Activated CD4-positive, alpha-beta memory T cell treated with anti-CD3 and anti-CD28 coated beads, Interleukin-2, amount 10 ng/mL, durations not matched to agents 7 days and 5 days (primary cell): ENCODE measurements at regions not wholly inside any gene's neighbourhood (a gene's known extent, or its start where the extent isn't known, plus 50 kb on each side); places are given as distances from the start of the nearest gene placed in this dataset.
A peak's percentile ranks its signal among the peaks of the same experiment; 100 is the strongest.

Source experiments
- CTCF ChIA-PET: fragments of 350-600 bp; sonication (Branson Sonifier 250); formaldehyde crosslinking; loops from one replicate; lab custom pipeline; 2021; ENCODE audit warnings: antibody characterized with exemption, inconsistent platforms; lab: Charles Lee
- POLR2A ChIA-PET: fragments of 350-600 bp; sonication (Branson Sonifier 250); formaldehyde crosslinking; loops from one replicate; lab custom pipeline; 2021; ENCODE audit warnings: antibody characterized with exemption; lab: Charles Lee
- DNase-seq: peaks from one replicate; pipeline ENCODE4 v3.0.0-alpha.2; 2020
- H3K27ac Mint-ChIP-seq: one replicate; pipeline ENCODE4 v1.8.0; 2021; ENCODE audit warnings: mild to moderate bottlenecking, mixed read lengths
- H3K27me3 Mint-ChIP-seq: one replicate; pipeline ENCODE4 v1.8.0; 2021; ENCODE audit warnings: mixed read lengths
- H3K36me3 Mint-ChIP-seq: one replicate; pipeline ENCODE4 v1.8.0; 2021; ENCODE audit warnings: low read depth, mixed read lengths
- H3K4me1 Mint-ChIP-seq: one replicate; pipeline ENCODE4 v1.8.0; 2021; ENCODE audit warnings: mixed read lengths
- H3K4me3 Mint-ChIP-seq: one replicate; pipeline ENCODE4 v1.8.0; 2021; ENCODE audit warnings: mild to moderate bottlenecking, mixed read lengths
- H3K9me3 Mint-ChIP-seq: one replicate; pipeline ENCODE4 v1.8.0; 2021; ENCODE audit warnings: mixed read lengths

- DNase-seq: no peak
- Mint-ChIP-seq H3K9me3 (no peaks in the 10 kb centered on the region), H3K4me3 (no peak overlapping the region), H3K27ac (no peak overlapping the region), H3K4me1 (no peaks in the 10 kb centered on the region), H3K27me3 (no peaks in the 10 kb centered on the region), H3K36me3 (no peaks in the 10 kb centered on the region)
- CTCF ChIA-PET: no interaction called here
- POLR2A ChIA-PET: no interaction called here
Observed at GRCh38 chr2:189281201-189281600, 101.6 kb upstream of the COL5A2 start.

DNA sequence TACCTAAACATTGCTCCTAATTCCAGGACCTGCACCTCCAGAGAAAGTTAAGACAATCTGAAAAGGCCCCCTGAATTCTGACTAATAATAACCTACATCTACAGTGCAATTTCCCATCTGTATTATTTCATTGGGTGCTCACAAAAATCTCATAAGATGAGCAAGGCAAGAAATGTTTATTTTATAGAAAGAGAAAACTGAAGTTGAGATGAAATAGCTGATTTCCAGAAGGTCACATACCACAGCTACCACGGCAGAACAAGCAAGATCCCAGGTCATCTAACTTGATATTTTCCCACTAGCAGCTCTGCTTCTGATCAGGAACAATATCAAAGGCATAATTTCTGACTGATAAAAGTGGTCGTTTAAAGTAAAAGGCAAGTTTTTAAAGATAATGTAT is 105.8 kb upstream of the COL5A2 start:
- DNase-seq: no peak
- ChIA-PET POLR2A (no interaction called here), CTCF (interaction anchor here (1.4 kb wide), 1 partner anchor 191 kb away, joined by 4 read pairs; no protein-coding TSS in a partner anchor)
- Mint-ChIP-seq H3K4me3 (no peak overlapping the region), H3K9me3 (no peaks in the 10 kb centered on the region), H3K27ac (no peak overlapping the region), H3K27me3 (no peaks in the 10 kb centered on the region), H3K4me1 (no peaks in the 10 kb centered on the region), H3K36me3 (no peaks in the 10 kb centered on the region)

DNA sequence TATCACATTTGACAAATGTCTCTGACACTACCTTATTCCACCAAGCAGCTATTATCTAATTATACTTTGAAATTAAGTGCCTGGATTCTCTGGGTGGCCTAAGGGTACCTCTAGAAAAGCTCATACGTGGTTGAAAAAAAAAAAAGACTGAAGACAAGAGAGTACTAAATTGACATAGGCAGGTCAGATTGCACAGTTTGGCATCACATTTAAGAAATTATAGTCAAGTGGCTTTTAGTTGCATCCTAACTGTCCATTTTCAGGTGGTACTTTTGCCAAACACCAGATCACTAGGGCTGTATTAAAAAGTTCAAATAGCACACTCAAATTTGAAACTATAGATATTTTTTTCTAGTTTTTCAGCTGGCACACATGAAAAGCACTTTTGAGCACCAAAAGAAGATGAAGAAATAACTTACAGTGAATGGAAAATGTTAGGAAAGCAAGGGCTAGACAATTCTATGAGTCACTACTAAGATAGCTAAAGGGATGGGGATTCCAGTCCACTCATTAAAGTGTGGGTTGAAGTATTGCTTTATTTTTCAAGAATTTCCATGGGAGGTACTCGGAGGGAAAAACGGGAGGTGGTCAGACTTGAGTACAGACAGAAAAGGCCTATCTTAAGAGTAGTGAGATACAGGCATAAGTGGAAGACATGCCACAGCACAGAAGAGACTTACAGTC is 106.5 kb upstream of the COL5A2 start:
- H3K27me3 Mint-ChIP-seq: no peaks in the 10 kb centered on the region
- CTCF ChIA-PET: interaction anchor here (0.9 to 1.4 kb wide), 2 partner anchors 143 to 192 kb away, joined by 4 read pairs; no protein-coding TSS in a partner anchor
- H3K4me1 Mint-ChIP-seq: no peaks in the 10 kb centered on the region
- H3K9me3 Mint-ChIP-seq: no peaks in the 10 kb centered on the region
- H3K36me3 Mint-ChIP-seq: no peaks in the 10 kb centered on the region
- no peak for DNase-seq
- POLR2A ChIA-PET: no interaction called here
- H3K27ac Mint-ChIP-seq: no peak overlapping the region
- H3K4me3 Mint-ChIP-seq: no peak overlapping the region

GRCh38 chr2:189287363-189287762 is 107.8 kb upstream of the COL5A2 start:
- no peak for DNase-seq
- Mint-ChIP-seq H3K36me3 (no peaks in the 10 kb centered on the region), H3K4me3 (no peak overlapping the region)

GRCh38 chr2:189287982-189288521 is 108.5 kb upstream of the COL5A2 start:
- no peak for DNase-seq
- no peaks in the 10 kb centered on the region for H3K4me1 Mint-ChIP-seq
- no peaks in the 10 kb centered on the region for H3K36me3 Mint-ChIP-seq
- H3K27ac Mint-ChIP-seq: no peak overlapping the region
- ChIA-PET CTCF (interaction anchor here (1.9 kb wide), 1 partner anchor 145 kb away, joined by 9 read pairs; no protein-coding TSS in a partner anchor), POLR2A (no interaction called here)
- H3K27me3 Mint-ChIP-seq: no peaks in the 10 kb centered on the region
- no peaks in the 10 kb centered on the region for H3K9me3 Mint-ChIP-seq
- H3K4me3 Mint-ChIP-seq: no peak overlapping the region

More at GRCh38 chr2:189287363-189287762, 107.8 kb upstream of the COL5A2 start:
- Mint-ChIP-seq H3K4me1 (no peaks in the 10 kb centered on the region), H3K9me3 (no peaks in the 10 kb centered on the region), H3K27ac (no peak overlapping the region), H3K27me3 (no peaks in the 10 kb centered on the region)
- ChIA-PET POLR2A (no interaction called here), CTCF (interaction anchor here (1.9 kb wide), 1 partner anchor 144 kb away, joined by 9 read pairs; no protein-coding TSS in a partner anchor)

GRCh38 chr2:189291460-189291859 is 111.9 kb upstream of the COL5A2 start:
- no peak for DNase-seq
- H3K27me3 Mint-ChIP-seq: no peaks in the 10 kb centered on the region
- POLR2A ChIA-PET: no interaction called here
- no peaks in the 10 kb centered on the region for H3K4me1 Mint-ChIP-seq
- no peaks in the 10 kb centered on the region for H3K36me3 Mint-ChIP-seq
- CTCF ChIA-PET: no interaction called here
- H3K9me3 Mint-ChIP-seq: no peaks in the 10 kb centered on the region
- no peak overlapping the region for H3K27ac Mint-ChIP-seq
- no peak overlapping the region for H3K4me3 Mint-ChIP-seq

DNA sequence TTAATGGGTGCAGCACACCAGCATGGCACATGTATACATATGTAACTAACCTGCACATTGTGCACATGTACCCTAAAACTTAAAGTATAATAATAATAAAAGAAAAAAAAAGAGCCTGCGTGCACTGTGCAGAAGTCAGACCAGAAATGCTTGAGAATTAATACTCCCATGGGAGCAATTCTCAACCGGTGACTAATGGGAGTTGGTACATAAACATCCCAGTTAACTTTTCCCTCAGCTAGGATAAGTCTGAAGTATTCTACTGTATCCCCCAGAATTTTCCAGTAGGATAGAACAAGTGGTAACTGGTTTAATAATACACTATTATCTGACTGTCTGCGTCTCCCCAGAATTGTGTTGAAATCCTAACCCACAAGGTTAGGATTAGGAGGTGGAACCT is 113.6 kb upstream of the COL5A2 start:
- ChIA-PET CTCF (no interaction called here), POLR2A (no interaction called here)
- H3K4me1 Mint-ChIP-seq: peaks cover 8% of the 10 kb centered on the region
- no peak for DNase-seq
- H3K36me3 Mint-ChIP-seq: no peaks in the 10 kb centered on the region
- H3K27me3 Mint-ChIP-seq: no peaks in the 10 kb centered on the region
- no peak overlapping the region for H3K4me3 Mint-ChIP-seq
- no peak overlapping the region for H3K27ac Mint-ChIP-seq
- H3K9me3 Mint-ChIP-seq: no peaks in the 10 kb centered on the region

- CTCF ChIA-PET: no interaction called here
- no peak for DNase-seq
- no peaks in the 10 kb centered on the region for H3K27me3 Mint-ChIP-seq
- POLR2A ChIA-PET: interaction anchor here (1.0 kb wide), 1 partner anchor 144 kb away, joined by 3 read pairs; the partner anchor contains the start of gene WDR75
- H3K4me3 Mint-ChIP-seq: no peak overlapping the region
- no peak overlapping the region for H3K27ac Mint-ChIP-seq
- peaks cover 4% of the 10 kb centered on the region for H3K36me3 Mint-ChIP-seq
- H3K4me1 Mint-ChIP-seq: peaks cover 30% of the 10 kb centered on the region
- H3K9me3 Mint-ChIP-seq: peaks cover 3% of the 10 kb centered on the region
Observed at GRCh38 chr2:189297446-189297845, 117.9 kb upstream of the COL5A2 start.

DNA sequence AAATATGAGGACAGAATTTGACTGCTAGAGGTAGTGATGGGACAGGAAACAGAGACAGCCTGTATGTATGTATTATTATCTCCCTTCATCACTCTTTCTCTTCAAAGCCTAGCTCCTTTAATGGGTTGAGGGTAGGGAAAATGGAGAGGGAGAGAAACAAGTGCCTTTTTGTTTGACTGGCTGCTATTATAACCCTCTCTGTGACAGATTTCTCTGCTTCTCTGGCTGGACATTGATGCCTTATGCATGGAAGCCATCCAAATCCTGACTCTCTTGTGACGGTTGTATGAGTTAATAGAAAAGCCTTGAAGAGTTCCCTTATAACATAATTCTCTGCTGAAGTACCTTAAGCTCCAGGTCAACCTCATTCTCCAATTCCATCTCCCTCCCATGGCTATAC is 118.5 kb upstream of the COL5A2 start:
- DNase-seq: no peak
- no peak overlapping the region for H3K27ac Mint-ChIP-seq
- POLR2A ChIA-PET: interaction anchor here (1.0 kb wide), 1 partner anchor 143 kb away, joined by 3 read pairs; the partner anchor contains the start of gene WDR75

DNA sequence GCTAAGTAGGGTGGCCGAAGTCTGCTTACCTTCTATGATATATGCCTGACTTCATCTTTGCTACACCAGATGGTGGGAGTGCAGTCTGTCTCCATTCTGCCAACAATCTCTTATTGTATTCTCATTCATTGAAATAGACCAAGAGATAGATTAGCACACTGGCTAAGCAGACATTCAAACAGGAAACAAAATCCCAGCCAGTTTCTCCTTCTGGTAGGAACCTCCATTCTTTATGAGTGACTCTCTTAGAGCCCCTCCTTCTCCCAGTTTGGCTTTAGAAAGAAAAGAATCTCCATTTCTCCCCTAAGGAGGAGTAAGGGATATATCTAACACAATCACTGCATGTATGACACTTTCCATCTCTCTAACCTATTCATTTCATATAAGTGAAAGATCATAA is 118.9 kb upstream of the COL5A2 start:
- Mint-ChIP-seq H3K9me3 (peaks cover 3% of the 10 kb centered on the region), H3K4me3 (no peak overlapping the region), H3K36me3 (peaks cover 5% of the 10 kb centered on the region), H3K4me1 (peaks cover 40% of the 10 kb centered on the region), H3K27me3 (no peaks in the 10 kb centered on the region), H3K27ac (no peak overlapping the region)
- DNase-seq: no peak
- ChIA-PET CTCF (no interaction called here), POLR2A (no interaction called here)

More for the DNA sequence above, 118.5 kb upstream of the COL5A2 start:
- H3K4me1 Mint-ChIP-seq: peaks cover 36% of the 10 kb centered on the region
- H3K9me3 Mint-ChIP-seq: peaks cover 3% of the 10 kb centered on the region
- peaks cover 5% of the 10 kb centered on the region for H3K36me3 Mint-ChIP-seq
- no peaks in the 10 kb centered on the region for H3K27me3 Mint-ChIP-seq
- H3K4me3 Mint-ChIP-seq: no peak overlapping the region
- CTCF ChIA-PET: no interaction called here

DNA sequence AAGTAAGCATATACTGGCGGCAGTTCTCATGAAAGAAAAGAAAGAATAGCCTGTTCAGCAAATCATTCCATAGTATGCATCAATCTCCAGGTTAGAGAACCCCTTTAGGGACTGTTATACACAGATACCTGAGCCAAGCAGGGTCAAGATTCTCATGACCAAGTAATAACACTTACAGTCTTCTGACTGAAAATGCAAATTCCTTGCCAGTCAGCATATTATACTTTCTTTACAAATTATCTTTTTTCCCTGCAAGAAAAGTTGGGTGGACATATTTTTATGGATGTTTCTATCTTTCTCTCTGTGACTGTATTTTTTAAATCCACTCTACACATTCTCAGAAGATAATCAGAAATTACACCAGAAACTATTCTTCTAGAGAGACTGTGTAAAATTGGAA is 120.4 kb upstream of the COL5A2 start:
- ChIA-PET POLR2A (no interaction called here), CTCF (no interaction called here)
- peaks cover 51% of the 10 kb centered on the region for H3K4me1 Mint-ChIP-seq
- H3K27ac Mint-ChIP-seq: no peak overlapping the region
- no peaks in the 10 kb centered on the region for H3K27me3 Mint-ChIP-seq
- peaks cover 5% of the 10 kb centered on the region for H3K36me3 Mint-ChIP-seq
- H3K9me3 Mint-ChIP-seq: peaks cover 3% of the 10 kb centered on the region
- H3K4me3 Mint-ChIP-seq: no peak overlapping the region
- no peak for DNase-seq

DNA sequence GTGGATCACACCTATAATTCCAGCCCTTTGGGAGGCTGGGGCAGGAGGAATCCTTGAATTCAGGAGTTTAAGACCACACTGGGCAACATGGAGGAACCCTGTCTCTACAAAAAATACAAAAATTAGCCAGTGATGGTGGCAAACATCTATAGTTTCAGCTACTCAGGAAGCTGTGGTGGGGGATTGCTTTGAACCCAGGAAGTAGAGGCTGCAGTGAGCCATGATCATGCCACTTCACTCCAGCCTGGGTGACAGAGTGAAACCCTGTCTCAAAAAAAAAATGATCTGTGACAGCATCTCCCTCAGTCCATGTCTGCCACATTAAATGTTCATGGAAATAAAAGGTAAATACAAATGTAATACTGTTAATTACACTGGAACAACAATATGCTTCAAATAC is 121.4 kb upstream of the COL5A2 start:
- no peak overlapping the region for H3K4me3 Mint-ChIP-seq
- peak; percentile 55 for DNase-seq
- ChIA-PET CTCF (no interaction called here), POLR2A (no interaction called here)
- no peaks in the 10 kb centered on the region for H3K27me3 Mint-ChIP-seq
- peaks cover 3% of the 10 kb centered on the region for H3K9me3 Mint-ChIP-seq
- peaks cover 54% of the 10 kb centered on the region for H3K4me1 Mint-ChIP-seq
- H3K27ac Mint-ChIP-seq: peak overlapping the region; percentile 86
- H3K36me3 Mint-ChIP-seq: peaks cover 5% of the 10 kb centered on the region

GRCh38 chr2:189302274-189302948 is 122.8 kb upstream of the COL5A2 start:
- POLR2A ChIA-PET: no interaction called here
- Mint-ChIP-seq H3K9me3 (peaks cover 3% of the 10 kb centered on the region), H3K27ac (peak overlapping the region; percentile 14), H3K4me1 (peaks cover 54% of the 10 kb centered on the region), H3K27me3 (no peaks in the 10 kb centered on the region), H3K36me3 (peaks cover 5% of the 10 kb centered on the region), H3K4me3 (no peak overlapping the region)
- no peak for DNase-seq
- CTCF ChIA-PET: no interaction called here
